ENCODE measurements at regions not wholly inside any gene's neighbourhood (a gene's known extent, or its start where the extent isn't known, plus 50 kb on each side); places are given as distances from the start of the nearest gene placed in this dataset.

DNA sequence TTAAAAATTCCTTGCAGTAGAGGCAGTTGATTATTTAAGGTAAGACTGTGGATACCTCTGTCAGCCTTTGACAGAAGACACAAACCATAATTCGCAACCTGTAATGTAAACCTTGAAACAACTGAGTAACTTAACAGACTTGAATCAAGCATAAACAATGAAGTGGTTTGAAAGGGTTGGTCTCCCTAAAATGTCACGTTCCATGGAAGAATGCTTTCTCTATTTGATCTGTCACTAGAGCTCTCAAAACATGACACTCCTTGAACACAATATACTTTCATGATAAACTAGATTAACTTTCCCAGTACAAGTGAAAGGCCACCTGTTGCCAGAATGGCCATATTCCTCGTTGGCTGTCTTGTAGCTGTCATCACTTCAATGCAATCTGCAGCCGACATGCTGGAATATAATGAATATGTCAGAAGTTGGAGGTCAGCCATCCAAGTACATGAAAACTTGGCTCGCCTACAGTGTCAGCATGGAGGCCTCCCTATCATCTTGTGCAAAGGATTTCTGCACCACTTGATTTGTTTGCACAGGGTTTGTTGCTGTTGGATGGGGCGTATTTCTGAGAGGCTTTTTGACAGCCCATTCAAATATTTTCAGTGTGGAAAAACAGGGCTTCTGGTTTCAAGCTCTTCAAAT lies 228.0 kb downstream of the TLE4 start:
- intact Hi-C loops (cut with DNase I): no loop called here
- WGBS, 2 donors: 57 to 71% methylated on average over 6 of the region's 6 CpGs

DNA sequence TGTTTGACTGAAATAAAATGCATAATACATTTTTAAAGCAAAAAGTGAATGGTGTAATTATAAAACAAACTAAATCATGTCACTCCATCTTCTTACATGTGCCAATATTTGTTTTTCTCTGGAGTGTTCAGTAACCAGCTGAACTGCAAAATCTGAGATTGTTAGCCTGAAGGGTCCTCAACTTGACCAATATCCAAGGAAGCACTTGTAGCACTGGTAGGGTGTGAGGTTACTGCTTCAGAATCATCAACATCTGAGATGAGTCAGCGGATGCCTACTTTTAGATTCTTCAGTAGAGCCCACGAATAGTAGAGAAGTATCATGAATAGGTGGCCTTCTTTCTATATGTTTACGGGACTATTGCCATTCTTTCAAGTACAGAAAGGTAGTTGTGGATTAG lies 226.7 kb downstream of the TLE4 start:
- H3K27me3 ChIP-seq: no peaks in the 10 kb centered on the region
- no peak overlapping the region for H3K4me3 ChIP-seq
- no peak for DNase-seq
- no peak for TF ChIP-seq POLR2AphosphoS5 (IDR thresholded peaks at IDR 0.05)
- TF ChIP-seq, protein P1, sequence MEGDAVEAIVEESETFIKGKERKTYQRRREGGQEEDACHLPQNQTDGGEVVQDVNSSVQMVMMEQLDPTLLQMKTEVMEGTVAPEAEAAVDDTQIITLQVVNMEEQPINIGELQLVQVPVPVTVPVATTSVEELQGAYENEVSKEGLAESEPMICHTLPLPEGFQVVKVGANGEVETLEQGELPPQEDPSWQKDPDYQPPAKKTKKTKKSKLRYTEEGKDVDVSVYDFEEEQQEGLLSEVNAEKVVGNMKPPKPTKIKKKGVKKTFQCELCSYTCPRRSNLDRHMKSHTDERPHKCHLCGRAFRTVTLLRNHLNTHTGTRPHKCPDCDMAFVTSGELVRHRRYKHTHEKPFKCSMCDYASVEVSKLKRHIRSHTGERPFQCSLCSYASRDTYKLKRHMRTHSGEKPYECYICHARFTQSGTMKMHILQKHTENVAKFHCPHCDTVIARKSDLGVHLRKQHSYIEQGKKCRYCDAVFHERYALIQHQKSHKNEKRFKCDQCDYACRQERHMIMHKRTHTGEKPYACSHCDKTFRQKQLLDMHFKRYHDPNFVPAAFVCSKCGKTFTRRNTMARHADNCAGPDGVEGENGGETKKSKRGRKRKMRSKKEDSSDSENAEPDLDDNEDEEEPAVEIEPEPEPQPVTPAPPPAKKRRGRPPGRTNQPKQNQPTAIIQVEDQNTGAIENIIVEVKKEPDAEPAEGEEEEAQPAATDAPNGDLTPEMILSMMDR (IDR thresholded peaks at IDR 0.05): no peak
- no peak for TF ChIP-seq EP300 (IDR thresholded peaks at IDR 0.05)
- no peak for TF ChIP-seq POLR2A (IDR thresholded peaks at IDR 0.05)
- WGBS, 2 donors: 92 to 97% methylated on average over 3 of the region's 3 CpGs
- intact Hi-C loops (cut with DNase I): no loop called here
- H3K36me3 ChIP-seq: no peaks in the 10 kb centered on the region
- no peaks in the 10 kb centered on the region for H3K9me3 ChIP-seq
- peaks cover 0 to 16% (median 15%) of the 10 kb centered on the region in 4 donors for H3K4me1 ChIP-seq
- H3K27ac ChIP-seq: no peak overlapping the region

More for the DNA sequence above, 228.0 kb downstream of the TLE4 start:
- Histone ChIP-seq H3K9me3 (no peaks in the 10 kb centered on the region), H3K4me3 (no peak overlapping the region), H3K27ac (no peak overlapping the region), H3K36me3 (no peaks in the 10 kb centered on the region), H3K27me3 (no peaks in the 10 kb centered on the region), H3K4me1 (peaks cover 0 to 16% (median 15%) of the 10 kb centered on the region in 4 donors)
- TF ChIP-seq, protein P1 (IDR thresholded peaks at IDR 0.05): no peak
- TF ChIP-seq POLR2AphosphoS5 (IDR thresholded peaks at IDR 0.05): no peak
- no peak for TF ChIP-seq POLR2A (IDR thresholded peaks at IDR 0.05)
- no peak for TF ChIP-seq EP300 (IDR thresholded peaks at IDR 0.05)
- no peak for DNase-seq

DNA sequence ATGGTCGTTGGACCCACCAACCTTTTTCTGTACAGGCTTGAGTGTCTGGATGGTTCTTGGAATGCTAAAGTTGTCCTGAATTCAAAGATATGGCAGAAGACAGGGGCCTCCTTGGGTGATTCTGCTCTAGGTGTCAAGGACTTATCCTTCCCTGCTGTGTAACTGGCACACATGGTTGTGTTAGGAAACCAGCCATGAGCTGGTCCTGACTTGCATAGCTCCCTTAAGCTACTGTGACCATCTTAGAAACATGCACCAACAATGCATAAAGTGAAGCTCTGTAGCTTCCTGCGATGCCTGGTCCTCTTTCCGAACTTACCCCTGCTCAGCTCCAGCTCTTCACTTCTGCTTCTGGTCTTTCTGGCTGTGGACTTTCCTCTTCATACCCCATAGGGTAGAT lies 224.6 kb downstream of the TLE4 start:
- Histone ChIP-seq H3K4me3 (no peak overlapping the region), H3K27me3 (no peaks in the 10 kb centered on the region), H3K9me3 (no peaks in the 10 kb centered on the region), H3K36me3 (no peaks in the 10 kb centered on the region), H3K27ac (no peak overlapping the region), H3K4me1 (peaks cover 0 to 16% (median 15%) of the 10 kb centered on the region in 4 donors)
- TF ChIP-seq POLR2A (IDR thresholded peaks at IDR 0.05): no peak
- no peak for TF ChIP-seq EP300 (IDR thresholded peaks at IDR 0.05)
- TF ChIP-seq, protein P1 (IDR thresholded peaks at IDR 0.05): no peak
- TF ChIP-seq POLR2AphosphoS5 (IDR thresholded peaks at IDR 0.05): no peak
- no peak for DNase-seq
- 80 to 92% methylated on average over 3 of the region's 3 CpGs for WGBS, 2 donors
- intact Hi-C loops (cut with DNase I): no loop called here

DNA sequence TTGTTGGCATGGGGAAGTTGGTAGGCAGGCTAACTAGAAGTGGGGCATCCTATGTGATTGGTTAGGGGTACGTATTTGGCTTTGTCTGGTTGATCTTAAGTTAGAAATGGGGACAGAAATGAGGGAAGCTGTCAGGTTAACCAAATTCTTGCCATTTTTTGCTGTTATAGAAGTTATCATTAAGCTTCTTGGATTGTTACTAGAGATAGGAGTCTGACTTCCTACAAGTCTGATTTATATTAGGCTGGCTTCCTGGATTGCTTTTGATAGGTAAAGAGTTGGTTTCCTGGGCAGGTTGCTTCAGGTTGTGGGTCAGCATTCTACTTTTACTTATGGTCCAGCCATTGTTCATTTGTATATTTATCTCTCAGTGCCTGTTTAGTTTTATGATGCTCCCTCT lies 216.9 kb downstream of the TLE4 start:
- Histone ChIP-seq H3K36me3 (no peaks in the 10 kb centered on the region), H3K9me3 (peaks cover 0 to 2% (median 0%) of the 10 kb centered on the region in 4 donors), H3K27ac (no peak overlapping the region), H3K4me1 (no peaks in the 10 kb centered on the region), H3K4me3 (no peak overlapping the region), H3K27me3 (no peaks in the 10 kb centered on the region)
- 72 to 84% methylated on average over 1 of the region's 1 CpG for WGBS, 2 donors
- no peak for DNase-seq
- TF ChIP-seq EP300 (IDR thresholded peaks at IDR 0.05) (no peak), POLR2AphosphoS5 (IDR thresholded peaks at IDR 0.05) (no peak), POLR2A (IDR thresholded peaks at IDR 0.05) (no peak)
- TF ChIP-seq, protein P1 (IDR thresholded peaks at IDR 0.05): no peak
- intact Hi-C loops (cut with DNase I): no loop called here

DNA sequence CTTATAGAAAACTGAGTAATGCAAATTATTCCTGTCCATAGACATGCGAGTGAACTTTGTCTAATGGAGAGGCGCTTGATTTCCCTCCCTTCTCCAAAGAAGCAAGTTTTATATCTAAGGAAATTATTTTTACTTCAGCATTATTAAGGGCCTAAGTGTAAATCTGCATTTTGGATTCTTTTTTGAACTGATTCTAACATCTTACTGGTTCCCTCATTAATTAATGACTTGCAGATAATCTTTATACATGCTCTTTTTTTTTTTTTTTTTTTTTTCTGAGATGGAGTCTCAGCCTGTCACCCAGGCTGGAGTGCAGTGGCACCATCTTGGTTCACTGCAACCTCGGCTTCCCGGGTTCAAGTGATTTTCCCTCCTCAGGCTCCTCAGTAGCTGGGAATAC lies 209.5 kb downstream of the TLE4 start:
- intact Hi-C loops (cut with DNase I): no loop called here
- Histone ChIP-seq H3K36me3 (no peaks in the 10 kb centered on the region), H3K4me3 (no peak overlapping the region), H3K9me3 (no peaks in the 10 kb centered on the region), H3K27me3 (no peaks in the 10 kb centered on the region), H3K4me1 (no peaks in the 10 kb centered on the region), H3K27ac (no peak overlapping the region)
- 92 to 97% methylated on average over 4 of the region's 4 CpGs for WGBS, 2 donors
- TF ChIP-seq POLR2AphosphoS5 (IDR thresholded peaks at IDR 0.05) (no peak), EP300 (IDR thresholded peaks at IDR 0.05) (no peak), POLR2A (IDR thresholded peaks at IDR 0.05) (no peak)
- TF ChIP-seq, protein P1 (IDR thresholded peaks at IDR 0.05): no peak
- DNase-seq: no peak

Measured in sigmoid colon (tissue), 6 donors.